ACHN (cell line): ENCODE measurements at regions not wholly inside any gene's neighbourhood (a gene's known extent, or its start where the extent isn't known, plus 50 kb on each side); places are given as distances from the start of the nearest gene placed in this dataset.

ENCODE experiments used
- DNase-seq: peaks from one replicate; pipeline ENCODE4 v3.0.0-alpha.2; 2015
- in situ Hi-C: cut with HindIII; loops from 2 replicates; pipeline ENCODE4 v1.10.0; 2017; ENCODE audit warnings: low sequenced_read_pairs, low pct_ligation_motif_present, low pct_unique_long_range_greater_than_20kb

- in situ Hi-C loops: no loop called here
- DNase-seq: no peak
These were observed 366.0 kb downstream of the HTR1A start for GRCh38 chr5:63596254-63596653.

DNA sequence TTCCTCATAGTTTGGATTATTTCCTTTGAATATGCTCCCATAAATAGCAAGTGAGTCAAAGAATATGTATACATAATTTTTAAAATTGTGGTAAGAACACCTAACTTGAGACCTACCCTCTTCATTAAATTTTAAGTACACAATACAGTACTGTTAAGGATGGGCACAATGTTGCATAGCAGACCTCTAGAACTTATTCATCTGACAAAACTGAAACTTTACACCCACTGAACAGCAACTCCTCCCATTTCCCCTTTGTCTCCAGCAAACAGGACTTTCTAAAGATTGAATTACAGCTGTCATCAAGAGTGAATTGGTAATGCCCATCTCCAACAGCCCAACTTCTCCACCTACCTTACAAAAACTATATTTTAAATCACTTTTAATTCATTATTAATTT lies 388.9 kb downstream of the HTR1A start:
- in situ Hi-C loops: no loop called here

GRCh38 chr5:63572740-63573139 lies 389.5 kb downstream of the HTR1A start:
- in situ Hi-C loops: no loop called here

More for the DNA sequence above, 388.9 kb downstream of the HTR1A start:
- DNase-seq: no peak

GRCh38 chr5:63570752-63571151 lies 391.5 kb downstream of the HTR1A start:
- in situ Hi-C loops: no loop called here
- DNase-seq: no peak

More at GRCh38 chr5:63572740-63573139, 389.5 kb downstream of the HTR1A start:
- no peak for DNase-seq

DNA sequence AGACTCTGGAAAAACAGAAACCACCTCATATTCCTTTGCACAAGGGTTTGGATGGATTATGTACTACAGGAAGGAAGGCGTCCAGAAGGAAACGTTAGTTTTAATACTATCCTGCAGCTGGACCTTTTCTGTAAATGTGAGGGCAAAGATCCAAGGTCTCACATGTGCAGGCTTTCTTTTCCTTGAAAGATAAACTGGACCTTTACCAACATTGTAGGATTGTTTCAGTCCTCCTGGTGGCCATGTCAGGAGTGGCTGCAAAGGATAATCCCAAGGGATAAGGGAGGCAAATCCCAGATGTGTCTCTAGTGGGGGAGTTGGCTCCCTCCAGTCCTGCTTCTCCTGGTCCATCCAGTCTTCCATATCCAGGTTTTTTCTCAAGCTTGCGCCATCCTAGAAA lies 397.5 kb downstream of the HTR1A start:
- no peak for DNase-seq
- in situ Hi-C loops: no loop called here

GRCh38 chr5:63563008-63563917 lies 399.0 kb downstream of the HTR1A start:
- in situ Hi-C loops: no loop called here
- no peak for DNase-seq

DNA sequence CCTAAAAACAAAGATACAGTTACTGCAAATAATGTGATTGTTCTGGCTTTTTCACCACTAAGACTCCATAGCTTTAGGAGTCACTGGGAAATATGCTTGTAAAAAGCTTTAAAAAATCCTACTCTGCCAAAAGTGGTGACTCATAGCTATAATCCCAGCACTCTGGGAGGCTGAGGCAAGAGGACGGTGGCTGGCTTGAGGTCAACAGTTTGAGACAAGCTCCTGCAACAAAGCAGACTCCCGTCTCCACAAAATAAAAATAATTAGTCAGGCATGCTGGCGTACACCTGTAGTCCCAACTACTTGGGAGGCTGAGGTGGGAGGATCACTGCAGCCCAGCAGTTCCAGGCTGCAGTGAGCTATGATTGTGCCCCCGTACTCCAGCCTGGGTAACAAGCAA lies 406.4 kb downstream of the HTR1A start:
- DNase-seq: no peak
- in situ Hi-C loops: no loop called here

DNA sequence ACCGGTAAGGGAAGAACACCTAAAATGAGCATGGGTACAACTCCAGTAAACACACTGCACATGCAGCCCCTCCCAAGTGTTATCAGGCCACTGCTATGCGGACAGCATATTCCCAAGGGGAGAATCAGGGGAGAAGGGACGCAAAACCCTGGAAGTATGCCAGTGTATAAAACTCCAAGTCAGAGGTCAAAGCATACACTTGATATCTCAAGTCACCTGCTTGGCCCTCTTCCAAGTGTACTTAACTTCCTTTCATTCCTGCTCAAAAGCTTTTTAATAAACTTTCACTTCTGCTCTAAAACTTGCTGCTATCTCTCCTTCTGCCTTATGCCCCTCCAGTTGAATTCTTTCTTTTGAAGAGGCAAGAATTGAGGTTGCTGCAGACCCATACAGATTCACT lies 408.1 kb downstream of the HTR1A start:
- DNase-seq: no peak

DNA sequence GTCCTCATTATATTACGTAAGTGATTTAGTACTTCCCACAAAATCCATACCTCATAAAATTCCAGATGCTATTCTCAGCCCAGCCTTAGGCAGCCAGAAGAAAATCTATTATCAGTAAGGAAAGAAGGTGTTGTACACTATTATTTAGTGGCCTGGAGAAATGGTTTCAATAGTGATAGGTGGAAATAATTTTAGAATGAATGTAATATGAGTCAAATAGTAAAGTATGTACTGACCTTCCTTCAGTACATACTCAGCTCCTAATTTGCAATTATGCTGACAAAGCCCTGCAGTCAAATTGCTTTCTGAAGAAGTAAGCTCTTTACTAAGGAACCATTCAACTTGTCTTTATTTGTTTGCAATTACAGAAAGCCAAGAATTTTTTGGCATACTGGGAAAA lies 409.2 kb downstream of the HTR1A start:
- no peak for DNase-seq
- in situ Hi-C loops: no loop called here

More for the DNA sequence above, 408.1 kb downstream of the HTR1A start:
- in situ Hi-C loops: no loop called here

- in situ Hi-C loops: no loop called here
These were observed 426.2 kb downstream of the HTR1A start for GRCh38 chr5:63535840-63536602.

DNA sequence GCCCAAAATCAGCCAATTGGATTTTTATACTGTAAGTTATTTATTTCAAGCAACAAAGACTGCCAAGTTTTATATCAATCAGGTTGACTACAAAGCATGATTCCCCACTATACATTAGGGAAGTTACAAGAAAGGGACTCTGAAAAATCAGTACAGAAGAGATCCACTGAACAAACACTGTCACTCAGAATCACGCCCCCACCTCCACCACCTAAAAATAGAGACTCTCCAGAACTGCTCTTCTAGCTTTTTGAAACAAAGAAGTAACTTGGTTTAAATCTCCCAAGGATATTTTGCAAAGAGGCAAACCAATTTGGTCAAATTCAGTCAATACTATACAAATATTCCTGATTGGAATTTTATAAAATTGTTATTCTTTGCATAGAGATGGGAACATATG lies 438.0 kb downstream of the HTR1A start:
- DNase-seq: no peak
- in situ Hi-C loops: no loop called here

More at GRCh38 chr5:63535840-63536602, 426.2 kb downstream of the HTR1A start:
- no peak for DNase-seq

GRCh38 chr5:63516006-63516405 lies 446.2 kb downstream of the HTR1A start:
- in situ Hi-C loops: no loop called here
- no peak for DNase-seq

DNA sequence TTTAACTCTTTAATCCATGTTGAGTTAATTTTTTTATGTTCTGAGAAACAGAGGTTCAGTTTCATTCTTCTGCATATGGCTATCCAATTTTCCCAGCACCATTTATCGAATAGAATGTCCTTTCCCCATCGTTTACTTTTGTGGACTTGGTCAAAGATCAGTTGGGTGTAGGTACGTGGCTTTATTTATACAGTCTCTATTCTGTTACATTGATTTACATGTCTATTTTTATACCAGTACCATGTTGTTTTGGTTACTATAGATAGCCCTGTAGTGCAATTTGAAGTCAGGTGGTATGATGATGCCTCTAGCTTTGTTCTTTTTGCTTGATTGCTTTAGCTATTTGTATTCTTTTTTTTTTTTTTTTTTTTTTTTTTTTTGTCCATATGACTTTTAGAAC lies 462.0 kb downstream of the HTR1A start:
- in situ Hi-C loops: no loop called here
- no peak for DNase-seq

DNA sequence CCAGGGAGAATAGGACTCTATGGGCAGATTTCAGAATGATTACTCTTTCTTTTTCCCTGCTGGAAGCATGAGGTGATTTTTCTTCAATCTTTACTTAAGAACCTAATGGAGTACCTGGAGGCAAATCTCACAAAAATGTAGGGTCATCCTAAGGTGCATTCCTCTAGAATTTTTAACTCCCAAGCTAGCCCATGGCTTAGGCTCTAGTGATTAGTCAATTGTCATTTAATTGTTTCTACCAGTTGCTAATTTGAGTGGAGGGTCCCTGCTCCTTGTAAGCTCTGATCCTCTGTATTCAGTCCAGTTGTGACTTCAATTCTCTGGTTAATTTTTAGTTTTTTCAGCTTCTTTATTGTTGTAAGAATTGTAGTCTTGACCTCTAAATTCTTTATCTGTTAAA lies 467.0 kb downstream of the HTR1A start:
- DNase-seq: no peak
- in situ Hi-C loops: no loop called here

DNA sequence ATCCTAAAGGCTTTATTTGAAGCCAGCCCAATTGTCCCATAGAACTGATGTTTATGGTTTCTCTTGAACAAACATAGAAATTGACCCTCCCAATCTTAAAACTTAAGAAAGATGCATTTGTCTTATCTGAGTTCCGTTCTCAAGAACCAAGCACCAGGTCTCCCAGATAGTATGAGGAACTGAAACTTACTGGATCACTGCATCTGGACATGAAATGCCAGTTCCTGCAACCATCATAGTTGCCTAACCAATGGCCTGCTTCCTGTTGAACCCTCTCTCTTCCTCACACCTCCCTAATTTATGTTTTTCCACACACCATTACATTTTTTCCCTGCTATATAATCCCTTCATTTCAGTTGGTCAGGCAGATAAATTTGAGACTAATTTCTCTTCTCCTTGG lies 478.9 kb downstream of the HTR1A start:
- in situ Hi-C loops: no loop called here
- no peak for DNase-seq

- no peak for DNase-seq
- in situ Hi-C loops: no loop called here
These were observed 488.8 kb downstream of the HTR1A start for GRCh38 chr5:63473335-63473967.

DNA sequence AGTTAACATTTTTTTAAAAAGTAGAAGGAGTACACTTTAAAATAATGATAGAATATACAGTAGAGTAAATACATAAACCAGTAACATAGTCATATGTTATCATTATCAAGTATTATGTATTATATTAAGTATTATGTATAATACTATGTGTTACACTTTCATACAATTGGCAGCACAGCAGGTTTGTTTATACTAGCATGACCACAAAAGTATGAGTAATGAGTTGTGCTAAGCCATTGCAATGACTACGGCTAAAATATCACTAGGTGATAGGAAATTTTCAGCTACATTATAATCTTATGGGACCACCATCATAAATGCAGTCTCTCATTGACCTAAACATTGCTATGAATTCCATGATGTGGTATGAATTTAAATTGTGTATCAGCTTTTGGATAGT lies 506.0 kb downstream of the HTR1A start:
- peak; percentile 4 for DNase-seq

GRCh38 chr5:63451188-63451587 lies 511.1 kb downstream of the HTR1A start:
- in situ Hi-C loops: no loop called here
- DNase-seq: no peak

More for the DNA sequence above, 506.0 kb downstream of the HTR1A start:
- in situ Hi-C loops: no loop called here

GRCh38 chr5:63439537-63439936 lies 522.7 kb downstream of the HTR1A start:
- in situ Hi-C loops: no loop called here
- no peak for DNase-seq
